Activated CD4-positive, alpha-beta memory T cell treated with anti-CD3 and anti-CD28 coated beads for 36 hours (primary cell): ENCODE measurements at regions not wholly inside any gene's neighbourhood (a gene's known extent, or its start where the extent isn't known, plus 50 kb on each side); places are given as distances from the start of the nearest gene placed in this dataset.
A peak's percentile ranks its signal among the peaks of the same experiment; 100 is the strongest.
"Not testable (repeated sequence)": the region's sequence is repeated elsewhere in the genome, so short reads cannot be mapped to it uniquely, and the experiment has no call there.

ENCODE experiments used
- CTCF ChIA-PET: fragments of 350-600 bp; sonication (Branson Sonifier 250); formaldehyde crosslinking; loops from one replicate; lab custom pipeline; 2021; ENCODE audit warnings: antibody characterized with exemption, inconsistent platforms; lab: Charles Lee
- POLR2A ChIA-PET: fragments of 350-600 bp; sonication (Branson Sonifier 250); formaldehyde crosslinking; loops from one replicate; lab custom pipeline; 2021; ENCODE audit warnings: antibody characterized with exemption; lab: Charles Lee
- DNase-seq: peaks from one replicate; pipeline ENCODE4 v3.0.0-alpha.2; 2020
- H3K27ac Mint-ChIP-seq: one replicate; pipeline ENCODE4 v1.8.0; 2021; ENCODE audit warnings: mixed read lengths
- H3K27me3 Mint-ChIP-seq: one replicate; pipeline ENCODE4 v1.8.0; 2021; ENCODE audit warnings: mixed read lengths
- H3K36me3 Mint-ChIP-seq: one replicate; pipeline ENCODE4 v1.8.0; 2021; ENCODE audit warnings: mixed read lengths
- H3K4me1 Mint-ChIP-seq: one replicate; pipeline ENCODE4 v1.8.0; 2021; ENCODE audit warnings: low read depth, mixed read lengths
- H3K4me3 Mint-ChIP-seq: one replicate; pipeline ENCODE4 v1.8.0; 2021; ENCODE audit warnings: mild to moderate bottlenecking, mixed read lengths
- H3K9me3 Mint-ChIP-seq: one replicate; pipeline ENCODE4 v1.8.0; 2021; ENCODE audit warnings: mixed read lengths
- intact Hi-C: fragments of 100-400 bp; cut with micrococcal nuclease; formaldehyde crosslinking; loops from one replicate; pipeline ENCODE4 v1.15.1; 2023

- Mint-ChIP-seq H3K36me3 (no peaks in the 10 kb centered on the region), H3K27me3 (no peaks in the 10 kb centered on the region), H3K4me1 (peaks cover 17% of the 10 kb centered on the region), H3K9me3 (no peaks in the 10 kb centered on the region), H3K27ac (no peak overlapping the region), H3K4me3 (no peak overlapping the region)
- ChIA-PET CTCF (no interaction called here), POLR2A (no interaction called here)
- intact Hi-C loops: no loop called here
- no peak for DNase-seq
Measured at GRCh38 chr2:171266102-171266501, 105.4 kb upstream of the TLK1 start.

DNA sequence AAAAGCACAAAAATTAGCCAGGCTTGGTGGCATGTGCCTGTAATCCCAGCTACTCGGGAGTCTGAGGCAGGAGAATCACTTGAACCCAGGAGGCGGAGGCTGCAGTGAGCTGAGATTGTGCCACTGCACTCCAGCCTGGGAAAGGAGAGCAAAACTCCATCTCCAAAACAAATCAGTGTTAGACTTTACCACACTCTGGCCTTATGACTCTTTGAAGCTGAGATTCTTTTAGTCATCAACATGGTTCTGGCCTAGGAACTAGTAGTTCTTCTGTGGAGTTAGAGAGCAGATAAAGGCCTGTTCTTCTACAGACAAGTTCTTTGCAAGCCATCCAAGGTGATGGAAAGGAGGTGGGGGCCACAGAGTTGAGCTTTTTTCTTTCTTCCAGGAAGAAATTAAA is 100.8 kb upstream of the TLK1 start:
- H3K27me3 Mint-ChIP-seq, H3K27ac Mint-ChIP-seq, intact Hi-C loops, H3K36me3 Mint-ChIP-seq, H3K9me3 Mint-ChIP-seq, H3K4me3 Mint-ChIP-seq, DNase-seq: not testable (repeated sequence)
- ChIA-PET CTCF (interaction anchor here (1.5 to 2.6 kb wide), 3 partner anchors 59 to 175 kb away, joined by 3 to 9 read pairs (median 7); no protein-coding TSS in a partner anchor), POLR2A (interaction anchor here (2.0 kb wide), 1 partner anchor 58 kb away, joined by 16 read pairs; no protein-coding TSS in a partner anchor)
- H3K4me1 Mint-ChIP-seq: peaks cover 31% of the 10 kb centered on the region

DNA sequence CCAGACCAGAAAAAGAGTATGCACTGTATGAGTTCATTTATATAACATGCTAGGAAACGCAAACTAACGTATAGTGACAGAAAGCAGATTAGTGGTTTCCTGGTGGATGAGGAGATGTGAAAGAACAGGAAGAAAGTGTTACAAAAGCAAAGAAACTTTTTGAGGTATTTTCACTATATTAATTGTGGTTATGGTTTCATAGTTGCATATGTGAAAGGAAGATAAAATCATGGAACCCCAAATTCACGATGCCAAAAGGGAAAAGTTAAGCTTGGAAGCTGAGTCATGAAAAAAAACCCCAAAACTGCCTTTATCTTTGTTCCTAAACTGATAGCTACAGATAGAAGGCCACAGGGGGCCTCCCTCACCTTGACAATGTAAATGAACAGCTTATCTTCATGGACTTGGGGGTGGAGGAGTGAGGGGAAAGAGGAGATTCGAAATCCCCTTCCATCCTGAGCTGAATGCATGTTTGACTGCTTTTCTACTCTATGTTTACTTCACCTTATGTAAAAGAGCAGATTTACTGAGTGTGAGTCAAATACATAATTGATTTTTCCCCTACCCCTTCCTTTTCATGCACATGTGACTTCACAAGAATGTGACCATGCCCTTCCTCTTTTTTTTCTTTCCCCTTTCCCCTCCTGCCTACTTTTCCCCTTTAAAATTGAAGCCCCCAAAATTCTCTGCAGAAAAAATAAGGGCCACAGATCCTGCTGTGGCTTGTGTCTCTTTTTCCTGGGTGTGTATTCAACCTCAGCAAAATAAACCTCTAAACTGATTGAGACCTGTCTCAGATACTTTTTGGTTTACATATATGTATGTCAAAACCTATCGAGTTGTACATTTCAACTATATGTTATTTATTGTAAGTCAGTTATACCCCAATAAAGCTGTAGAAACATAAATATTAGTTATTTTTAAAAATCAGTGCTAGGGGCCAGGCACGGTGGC is 100.1 kb upstream of the TLK1 start:
- Mint-ChIP-seq H3K27me3 (no peaks in the 10 kb centered on the region), H3K27ac (peak overlapping the region; percentile 19), H3K9me3 (no peaks in the 10 kb centered on the region), H3K36me3 (no peaks in the 10 kb centered on the region), H3K4me1 (peaks cover 31% of the 10 kb centered on the region), H3K4me3 (no peak overlapping the region)
- peak; percentile 50 for DNase-seq
- intact Hi-C loops: loop anchor here (1.0 kb wide), 3 partner anchors 59 to 156 kb away; no protein-coding TSS in a partner anchor
- ChIA-PET CTCF (interaction anchor here (0.5 to 2.6 kb wide), 5 partner anchors 57 to 174 kb away, joined by 3 to 9 read pairs (median 3); no protein-coding TSS in a partner anchor), POLR2A (interaction anchor here (0.8 to 2.0 kb wide), 6 partner anchors 12 to 173 kb away, joined by 3 to 16 read pairs (median 4); partner anchors contain the start of genes DCAF17 and METTL8)

DNA sequence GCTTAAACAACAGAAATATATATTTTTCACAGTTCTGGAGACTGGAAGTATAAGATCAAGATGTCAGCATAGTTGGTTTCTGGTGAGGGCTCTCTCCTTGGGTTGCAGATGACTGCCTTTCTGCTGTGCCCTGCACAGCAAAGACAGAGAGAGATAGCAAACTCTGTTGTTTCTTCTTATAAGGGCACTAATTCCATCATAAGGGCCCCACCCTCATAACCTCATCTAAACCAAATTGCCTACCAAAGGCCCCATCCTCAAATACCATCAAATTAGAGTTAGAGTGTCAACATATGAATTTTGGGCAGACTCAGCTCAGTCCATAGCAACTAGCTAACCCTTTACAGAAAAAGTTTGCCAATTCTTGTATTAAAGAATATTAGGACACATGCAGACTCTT is 94.0 kb upstream of the TLK1 start:
- intact Hi-C loops: no loop called here
- CTCF ChIA-PET: no interaction called here

GRCh38 chr2:171253900-171254650 is 93.4 kb upstream of the TLK1 start:
- intact Hi-C loops: no loop called here
- Mint-ChIP-seq H3K27me3 (no peaks in the 10 kb centered on the region), H3K4me3 (no peak overlapping the region), H3K4me1 (peaks cover 9% of the 10 kb centered on the region), H3K36me3 (no peaks in the 10 kb centered on the region), H3K9me3 (peaks cover 5% of the 10 kb centered on the region), H3K27ac (no peak overlapping the region)
- no peak for DNase-seq
- POLR2A ChIA-PET: no interaction called here
- CTCF ChIA-PET: no interaction called here

More for the DNA sequence above, 94.0 kb upstream of the TLK1 start:
- no peak for DNase-seq
- POLR2A ChIA-PET: no interaction called here
- Mint-ChIP-seq H3K27ac (no peak overlapping the region), H3K4me1 (peaks cover 4% of the 10 kb centered on the region), H3K36me3 (no peaks in the 10 kb centered on the region), H3K27me3 (no peaks in the 10 kb centered on the region), H3K4me3 (no peak overlapping the region), H3K9me3 (peaks cover 5% of the 10 kb centered on the region)

GRCh38 chr2:171253279-171253678 is 92.6 kb upstream of the TLK1 start:
- POLR2A ChIA-PET: no interaction called here
- Mint-ChIP-seq H3K4me3 (no peak overlapping the region), H3K36me3 (no peaks in the 10 kb centered on the region), H3K27ac (no peak overlapping the region), H3K27me3 (no peaks in the 10 kb centered on the region), H3K9me3 (peaks cover 5% of the 10 kb centered on the region), H3K4me1 (peaks cover 17% of the 10 kb centered on the region)
- CTCF ChIA-PET: no interaction called here
- intact Hi-C loops: no loop called here
- no peak for DNase-seq

DNA sequence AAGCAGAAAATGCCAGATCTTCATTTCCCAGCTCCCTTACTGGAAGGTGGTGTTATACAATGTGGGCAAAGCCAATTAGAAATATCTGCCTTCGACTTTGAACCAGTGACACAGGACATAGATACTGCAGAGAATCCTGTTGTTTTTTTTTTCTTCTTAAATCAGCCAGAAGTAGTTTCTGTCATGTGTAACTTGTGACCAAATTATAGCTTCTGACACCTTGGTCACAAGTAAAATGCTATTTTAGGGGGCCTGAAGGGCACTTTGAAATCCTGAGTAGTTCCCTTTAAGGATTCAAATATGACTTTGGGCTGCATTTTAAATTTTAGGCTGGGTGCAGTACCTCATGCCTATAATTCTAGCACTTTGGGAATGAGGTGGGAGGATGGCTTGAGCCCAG is 89.0 kb upstream of the TLK1 start:
- H3K27me3 Mint-ChIP-seq: no peaks in the 10 kb centered on the region
- intact Hi-C loops: loop anchor here (2.0 to 5.0 kb wide), 3 partner anchors 87 to 322 kb away; partner anchors contain the start of gene GORASP2
- no peaks in the 10 kb centered on the region for H3K36me3 Mint-ChIP-seq
- peaks cover 46% of the 10 kb centered on the region for H3K4me1 Mint-ChIP-seq
- no peak overlapping the region for H3K4me3 Mint-ChIP-seq
- no peak for DNase-seq
- H3K9me3 Mint-ChIP-seq: peaks cover 15% of the 10 kb centered on the region
- POLR2A ChIA-PET: interaction anchor here (0.6 kb wide), 2 partner anchors 60 to 77 kb away, joined by 4 to 8 read pairs; no protein-coding TSS in a partner anchor
- CTCF ChIA-PET: interaction anchor here (1.0 kb wide), 1 partner anchor 277 kb away, joined by 3 read pairs; no protein-coding TSS in a partner anchor
- no peak overlapping the region for H3K27ac Mint-ChIP-seq

DNA sequence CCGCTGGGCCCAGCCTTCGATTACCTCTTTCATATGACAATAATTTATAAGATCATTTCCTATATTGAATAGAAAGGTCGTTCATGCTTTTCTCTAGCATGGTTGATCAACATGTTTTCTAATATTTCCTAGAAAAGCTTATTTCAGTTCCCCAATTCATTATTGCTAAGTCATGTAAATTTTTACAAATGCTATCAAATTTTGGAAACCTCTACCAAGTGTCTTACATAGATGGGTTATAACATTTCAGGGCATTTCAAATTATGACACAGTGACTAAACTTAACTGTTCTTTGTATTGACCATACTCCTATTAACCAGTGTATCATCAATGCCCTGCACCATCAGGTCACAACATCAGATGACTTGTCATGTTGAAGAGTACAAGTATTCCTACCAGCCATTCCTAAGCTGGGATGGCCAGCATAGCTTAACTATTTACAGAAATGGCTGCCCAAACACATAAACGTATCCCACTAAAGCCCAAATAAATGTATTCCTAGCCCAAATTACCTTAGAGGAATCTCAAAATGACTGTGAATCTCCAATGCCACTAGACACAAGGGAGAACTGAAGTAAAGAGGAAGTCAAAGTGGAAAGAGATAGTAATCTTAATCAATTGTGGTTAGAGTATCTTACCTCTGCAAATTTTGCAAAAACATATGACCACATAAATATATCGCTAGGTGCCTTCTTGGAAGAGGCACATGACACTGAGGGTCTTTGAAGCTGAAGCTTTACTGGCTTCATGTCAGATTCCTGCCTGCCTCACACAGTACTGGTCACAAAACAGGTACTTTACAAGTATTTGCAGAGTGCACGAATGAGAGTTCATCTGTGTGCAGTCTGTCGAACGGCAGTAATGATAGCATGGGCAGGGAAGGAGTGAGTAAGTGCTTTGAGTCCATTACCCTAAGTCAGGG is 87.3 kb upstream of the TLK1 start:
- peaks cover 50% of the 10 kb centered on the region for H3K4me1 Mint-ChIP-seq
- intact Hi-C loops: loop anchor here (1.0 to 5.0 kb wide), 4 partner anchors 71 to 321 kb away; partner anchors contain the start of gene GORASP2
- ChIA-PET CTCF (no interaction called here), POLR2A (interaction anchor here (0.7 to 1.4 kb wide), 2 partner anchors 13 to 70 kb away, joined by 4 read pairs; no protein-coding TSS in a partner anchor)
- no peak overlapping the region for H3K27ac Mint-ChIP-seq
- peak; percentile 29 for DNase-seq
- no peaks in the 10 kb centered on the region for H3K36me3 Mint-ChIP-seq
- H3K9me3 Mint-ChIP-seq: peaks cover 15% of the 10 kb centered on the region
- H3K27me3 Mint-ChIP-seq: no peaks in the 10 kb centered on the region
- no peak overlapping the region for H3K4me3 Mint-ChIP-seq

GRCh38 chr2:171244970-171245782 is 84.5 kb upstream of the TLK1 start:
- H3K9me3 Mint-ChIP-seq: peaks cover 15% of the 10 kb centered on the region
- H3K4me3 Mint-ChIP-seq: no peak overlapping the region
- intact Hi-C loops: loop anchor here (2.0 to 5.0 kb wide), 3 partner anchors 172 to 318 kb away; partner anchors contain the start of gene GORASP2
- DNase-seq: peak; percentile 13
- CTCF ChIA-PET: interaction anchor here (1.4 kb wide), 1 partner anchor 171 kb away, joined by 5 read pairs; no protein-coding TSS in a partner anchor
- no peak overlapping the region for H3K27ac Mint-ChIP-seq
- H3K4me1 Mint-ChIP-seq: peaks cover 50% of the 10 kb centered on the region
- H3K36me3 Mint-ChIP-seq: no peaks in the 10 kb centered on the region
- POLR2A ChIA-PET: no interaction called here
- H3K27me3 Mint-ChIP-seq: no peaks in the 10 kb centered on the region

GRCh38 chr2:171244466-171244969 is 83.8 kb upstream of the TLK1 start:
- POLR2A ChIA-PET: no interaction called here
- H3K4me1 Mint-ChIP-seq: peaks cover 45% of the 10 kb centered on the region
- CTCF ChIA-PET: interaction anchor here (1.0 kb wide), 1 partner anchor 316 kb away, joined by 3 read pairs; no protein-coding TSS in a partner anchor
- peak; percentile 17 for DNase-seq
- H3K9me3 Mint-ChIP-seq: peaks cover 15% of the 10 kb centered on the region
- no peak overlapping the region for H3K4me3 Mint-ChIP-seq
- H3K27ac Mint-ChIP-seq: no peak overlapping the region
- H3K27me3 Mint-ChIP-seq: no peaks in the 10 kb centered on the region
- no peaks in the 10 kb centered on the region for H3K36me3 Mint-ChIP-seq
- intact Hi-C loops: loop anchor here (2.0 kb wide), 1 partner anchor 272 kb away; no protein-coding TSS in a partner anchor
